ENCODE measurements at regions not wholly inside any gene's neighbourhood (a gene's known extent, or its start where the extent isn't known, plus 50 kb on each side); places are given as distances from the start of the nearest gene placed in this dataset.

DNA sequence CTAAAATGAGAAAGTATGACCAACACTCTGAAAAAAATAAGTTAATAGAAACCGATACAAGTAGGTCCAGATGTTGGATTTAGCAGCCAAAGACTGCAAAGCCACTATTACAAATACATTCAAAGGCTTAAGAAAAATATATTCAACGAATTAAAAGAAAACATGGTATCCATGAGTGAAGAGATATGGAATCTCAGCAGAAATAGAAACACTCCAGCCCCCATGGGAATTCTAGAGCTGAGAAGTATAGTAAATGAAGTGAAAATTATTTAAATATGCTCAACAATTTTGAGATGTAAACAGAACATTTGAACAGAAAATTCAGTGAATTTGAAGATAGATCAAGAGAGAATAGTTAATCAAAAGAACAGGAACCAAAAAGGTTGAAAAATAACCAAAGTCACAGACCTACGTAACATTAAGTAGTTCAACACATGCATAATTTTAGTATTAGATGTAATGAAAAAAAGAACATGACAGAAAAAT is 72.0 kb upstream of the WIPF3 start:
- H3K18ac ChIP-seq (ENCODE audit: extremely low read depth, low read length) = no peak overlapping the region
- H3K4me3 ChIP-seq (ENCODE audit: extremely low read depth in 1 of 4, insufficient read depth in 2 of 4, low read depth in 3 of 4, low read length in 4 of 4) = no peak overlapping the region
- no peaks in the 10 kb centered on the region for H3K27me3 ChIP-seq (replicated peaks in 1 of 4; ENCODE audit: control insufficient read depth in 3 of 4, extremely low read depth in 1 of 4, insufficient read depth in 3 of 4, low read length in 3 of 4)
- H3K4ac ChIP-seq (replicated peaks; ENCODE audit: insufficient read length, low read depth, low read length) = no peak overlapping the region
- H2AK5ac ChIP-seq (ENCODE audit: low read depth, low read length) = no peak overlapping the region
- no peak overlapping the region for H3K23ac ChIP-seq (ENCODE audit: insufficient read length)
- no peaks in the 10 kb centered on the region for H3K79me1 ChIP-seq (ENCODE audit: low read depth, low read length)
- no peaks in the 10 kb centered on the region for H3K36me3 ChIP-seq (ENCODE audit: control insufficient read depth in 2 of 4, insufficient read depth in 4 of 4, low read length in 3 of 4)
- FAIRE-seq = no peak
- no peaks in the 10 kb centered on the region for H3K79me2 ChIP-seq (ENCODE audit: control insufficient read depth in 1 of 2, insufficient read depth in 2 of 2, low read length in 2 of 2)
- WGBS, 2 experiments (ENCODE audit: extremely low coverage in 1 of 2, insufficient coverage in 1 of 2, insufficient read length in 1 of 2, insufficient replicate concordance in 2 of 2, low coverage in 1 of 2, low lambda C conversion rate in 2 of 2, missing lambda C conversion rate in 1 of 2) = 85% methylated on average over 3 of the region's 3 CpGs; no CpG with 5 or more reads in 1 of the 2 experiments
- H3K27ac ChIP-seq (ENCODE audit: low read depth, low read length) = no peak overlapping the region
- CTCF ChIA-PET (ENCODE audit: partially characterized antibody) = no interaction called here
- H4K5ac ChIP-seq (ENCODE audit: insufficient read length, low read depth, low read length) = no peak overlapping the region
- H4K20me1 ChIP-seq (replicated peaks in 1 of 2; ENCODE audit: control insufficient read depth in 1 of 2, insufficient read depth in 2 of 2, low read length in 2 of 2) = no peaks in the 10 kb centered on the region
- H3K9me3 ChIP-seq (ENCODE audit: insufficient read depth in 2 of 2, low read depth in 1 of 2, low read length in 1 of 2) = no peaks in the 10 kb centered on the region
- H3K4me2 ChIP-seq (ENCODE audit: insufficient read depth in 1 of 2, low read depth in 2 of 2, low read length in 2 of 2) = no peak overlapping the region
- POLR2A ChIA-PET (ENCODE audit: partially characterized antibody) = no interaction called here
- no peaks in the 10 kb centered on the region for H3K4me1 ChIP-seq (replicated peaks in 1 of 4; ENCODE audit: control insufficient read depth in 3 of 4, insufficient read depth in 4 of 4, low read length in 3 of 4)
- H2BK5ac ChIP-seq (ENCODE audit: low read depth, low read length) = no peak overlapping the region
- no peak overlapping the region for H2BK120ac ChIP-seq (replicated peaks; ENCODE audit: low read depth, low read length)
- H3K56ac ChIP-seq (replicated peaks; ENCODE audit: insufficient read length, low read depth, low read length) = no peak overlapping the region
- H2BK20ac ChIP-seq (ENCODE audit: low read length) = no peak overlapping the region
- H3K9ac ChIP-seq (replicated peaks in 1 of 4; ENCODE audit: extremely low read depth in 1 of 4, low read depth in 3 of 4, low read length in 3 of 4) = no peak overlapping the region
- H3K23me2 ChIP-seq (ENCODE audit: low read depth, low read length) = no peaks in the 10 kb centered on the region
- H2BK12ac ChIP-seq (ENCODE audit: low read depth, low read length) = no peak overlapping the region
- no peak overlapping the region for H2AFZ ChIP-seq (ENCODE audit: low read length)
- no peak overlapping the region for H4K91ac ChIP-seq (replicated peaks; ENCODE audit: insufficient read length, low read length)
- H4K8ac ChIP-seq (ENCODE audit: extremely low read depth, insufficient read depth, low read length) = no peak overlapping the region
- H3K14ac ChIP-seq (ENCODE audit: insufficient read length) = no peak overlapping the region
- no peak for DNase-seq (ENCODE audit: low read depth in 1 of 2, low spot score in 2 of 2)
- H2BK15ac ChIP-seq (ENCODE audit: low read length) = no peak overlapping the region
- TF ChIP-seq SP1 (IDR thresholded peaks at IDR 0.05; ENCODE audit: low read depth, low read length) = no peak
- no peak for TF ChIP-seq SP2 (IDR thresholded peaks at IDR 0.05; ENCODE audit: low read length)
- TF ChIP-seq SIN3A (conservative IDR thresholded peaks at IDR 0.05 in 1 of 2, IDR thresholded peaks at IDR 0.05 in 1 of 2; ENCODE audit: low read depth in 1 of 2, low read length in 2 of 2) = no peak
- TF ChIP-seq PHF8 (conservative IDR thresholded peaks at IDR 0.05; ENCODE audit: low read depth, low read length) = no peak
- TF ChIP-seq SUZ12 (IDR thresholded peaks at IDR 0.05; ENCODE audit: low read length) = no peak
- no peak for TF ChIP-seq RBBP5 (IDR thresholded peaks at IDR 0.05; ENCODE audit: borderline replicate concordance, low read depth, low read length)
- no peak for TF ChIP-seq MAFK (IDR thresholded peaks at IDR 0.05; ENCODE audit: low read depth, low read length)
- TF ChIP-seq, protein P1, sequence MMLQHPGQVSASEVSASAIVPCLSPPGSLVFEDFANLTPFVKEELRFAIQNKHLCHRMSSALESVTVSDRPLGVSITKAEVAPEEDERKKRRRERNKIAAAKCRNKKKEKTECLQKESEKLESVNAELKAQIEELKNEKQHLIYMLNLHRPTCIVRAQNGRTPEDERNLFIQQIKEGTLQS (IDR thresholded peaks at IDR 0.05; ENCODE audit: insufficient read depth, low read depth, low read length) = no peak
- no peak for TF ChIP-seq ATF2 (IDR thresholded peaks at IDR 0.05; ENCODE audit: low read length)
- no peak for TF ChIP-seq YY1 (IDR thresholded peaks at IDR 0.05; ENCODE audit: low read depth, low read length)
- no peak for TF ChIP-seq ZNF274 (IDR thresholded peaks at IDR 0.05; ENCODE audit: borderline replicate concordance, extremely low read depth, low read length)
- no peak for TF ChIP-seq CTBP2 (IDR thresholded peaks at IDR 0.05; ENCODE audit: borderline replicate concordance, insufficient read depth, insufficient read length, low read length)
- TF ChIP-seq CREB1 (IDR thresholded peaks at IDR 0.05) = no peak
